ENCODE measurements at regions not wholly inside any gene's neighbourhood (a gene's known extent, or its start where the extent isn't known, plus 50 kb on each side); places are given as distances from the start of the nearest gene placed in this dataset.
A peak's percentile ranks its signal among the peaks of the same experiment; 100 is the strongest.
"Not testable (repeated sequence)": the region's sequence is repeated elsewhere in the genome, so short reads cannot be mapped to it uniquely, and the experiment has no call there.

GRCh38 chr6:167217951-167218759 lies 60.4 kb upstream of the GPR31 start:
- not testable (repeated sequence) for DNase-seq (ENCODE audit: extremely low spot score); H3K27me3 ChIP-seq; H3K4me1 ChIP-seq; H3K27ac ChIP-seq (replicated peaks in 1 of 4); H3K9me3 ChIP-seq; H3K36me3 ChIP-seq; H3K4me3 ChIP-seq
- intact Hi-C loops (cut with DNase I) = loop anchor here (10.0 kb wide), 1 partner anchor 677 kb away; no protein-coding TSS in a partner anchor
- WGBS = 23% methylated on average over 12 of the region's 15 CpGs
- TF ChIP-seq CTCF (IDR thresholded peaks at IDR 0.05) = peak in 1 of 3 experiments; percentile 33

DNA sequence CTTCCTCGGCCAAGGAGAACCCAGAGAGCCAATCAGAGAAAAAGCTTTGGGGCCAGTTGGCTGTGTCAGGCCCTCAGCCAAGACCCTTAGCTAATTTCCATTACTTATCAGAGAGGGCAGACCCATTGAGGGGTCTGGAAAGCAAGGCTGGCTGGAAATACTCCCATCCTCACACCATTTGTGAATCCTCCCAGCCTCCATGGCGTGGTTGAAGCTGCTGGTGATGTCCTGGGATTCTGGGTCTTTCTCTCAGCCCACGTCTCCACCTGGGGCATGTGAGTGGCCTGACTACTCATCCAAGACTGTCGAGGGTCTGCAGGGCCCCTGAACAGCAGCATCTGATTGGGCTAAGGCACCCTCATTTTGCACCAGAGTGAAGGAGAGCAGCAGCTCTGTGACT lies 61.3 kb upstream of the GPR31 start:
- not testable (repeated sequence) for H3K27me3 ChIP-seq; H3K9me3 ChIP-seq; H3K4me3 ChIP-seq; H3K4me1 ChIP-seq; DNase-seq (ENCODE audit: extremely low spot score); H3K27ac ChIP-seq (replicated peaks in 1 of 4); H3K36me3 ChIP-seq
- intact Hi-C loops (cut with DNase I) = loop anchor here (10.0 kb wide), 1 partner anchor 676 kb away; no protein-coding TSS in a partner anchor
- WGBS = 72% methylated on average over 3 of the region's 4 CpGs

GRCh38 chr6:167219967-167220512 lies 62.3 kb upstream of the GPR31 start:
- H3K9me3 ChIP-seq = no peaks in the 10 kb centered on the region
- no peaks in the 10 kb centered on the region for H3K36me3 ChIP-seq
- intact Hi-C loops (cut with DNase I) = loop anchor here (10.0 kb wide), 2 partner anchors 135 to 675 kb away; no protein-coding TSS in a partner anchor
- H3K27me3 ChIP-seq = no peaks in the 10 kb centered on the region
- 83% methylated on average over 18 of the region's 19 CpGs for WGBS
- DNase-seq (ENCODE audit: extremely low spot score) = no peak
- no peak for TF ChIP-seq POLR2A (IDR thresholded peaks at IDR 0.05; ENCODE audit: low read depth)
- TF ChIP-seq CTCF (IDR thresholded peaks at IDR 0.05) = no peak
- TF ChIP-seq POLR2AphosphoS5 (IDR thresholded peaks at IDR 0.05) = no peak
- TF ChIP-seq EP300 (IDR thresholded peaks at IDR 0.05) = no peak
- H3K4me1 ChIP-seq = no peaks in the 10 kb centered on the region
- no peak overlapping the region for H3K27ac ChIP-seq (replicated peaks in 1 of 4)
- no peak overlapping the region for H3K4me3 ChIP-seq

DNA sequence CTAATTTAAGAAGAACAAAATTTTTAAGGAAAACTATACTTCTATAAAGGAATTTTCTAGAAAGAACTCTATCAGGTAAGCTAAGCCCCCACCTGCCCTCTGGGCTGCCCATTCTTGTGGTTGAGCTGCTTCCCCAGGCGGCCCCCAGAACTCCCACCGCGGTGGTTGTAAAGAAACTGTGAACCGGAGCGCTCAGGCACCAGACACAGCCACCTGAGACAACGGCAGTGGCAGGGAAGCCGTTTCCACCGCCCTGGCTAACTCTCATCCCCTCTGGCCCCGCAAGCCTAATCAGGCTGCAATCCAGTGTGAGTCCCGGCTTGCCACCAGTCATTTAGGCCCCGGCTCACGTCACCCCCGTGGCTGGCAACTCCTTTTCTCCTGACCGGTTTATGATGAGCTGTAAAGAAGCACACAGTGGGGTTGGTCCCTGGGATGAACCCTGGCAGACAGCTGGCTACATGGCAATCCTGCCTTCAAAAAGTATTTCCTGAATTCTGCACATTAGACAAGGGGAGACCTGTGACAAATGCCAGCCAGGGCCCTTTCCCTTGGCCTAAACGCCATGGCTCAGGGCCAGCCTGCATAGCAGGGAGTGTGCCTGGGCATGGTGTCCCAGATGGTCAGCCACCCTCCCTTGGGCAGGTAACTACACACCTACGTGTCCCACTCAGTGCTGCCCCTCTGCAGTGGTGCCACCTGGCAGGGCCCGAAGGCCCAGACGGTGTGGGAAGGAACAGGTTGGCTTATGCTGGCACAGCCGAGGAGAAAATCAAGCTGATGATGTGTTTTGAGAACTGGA lies 63.8 kb upstream of the GPR31 start:
- intact Hi-C loops (cut with DNase I) = loop anchor here (10.0 kb wide), 1 partner anchor 133 kb away; no protein-coding TSS in a partner anchor
- TF ChIP-seq EP300 (IDR thresholded peaks at IDR 0.05) (no peak), CTCF (IDR thresholded peaks at IDR 0.05) (no peak), POLR2AphosphoS5 (IDR thresholded peaks at IDR 0.05) (no peak), POLR2A (IDR thresholded peaks at IDR 0.05; ENCODE audit: low read depth) (no peak)
- Histone ChIP-seq H3K36me3 (no peaks in the 10 kb centered on the region), H3K4me3 (no peak overlapping the region), H3K4me1 (no peaks in the 10 kb centered on the region), H3K27me3 (peaks cover 0 to 2% (median 0%) of the 10 kb centered on the region in 4 donors), H3K9me3 (no peaks in the 10 kb centered on the region), H3K27ac (replicated peaks in 1 of 4) (no peak overlapping the region)
- no peak for DNase-seq (ENCODE audit: extremely low spot score)
- 85% methylated on average over 18 of the region's 19 CpGs for WGBS

- DNase-seq (ENCODE audit: extremely low spot score); H3K4me3 ChIP-seq; H3K36me3 ChIP-seq; H3K4me1 ChIP-seq; H3K9me3 ChIP-seq; H3K27ac ChIP-seq (replicated peaks in 1 of 4): not testable (repeated sequence)
- intact Hi-C loops (cut with DNase I) = loop anchor here (10.0 kb wide), 1 partner anchor 129 kb away; no protein-coding TSS in a partner anchor
- 74% methylated on average over 12 of the region's 13 CpGs for WGBS
- peaks cover 0 to 13% (median 0%) of the 10 kb centered on the region in 4 donors for H3K27me3 ChIP-seq
Measured at GRCh38 chr6:167225566-167226382, 65.3 kb upstream of the UNC93A start.

Measured in esophagus muscularis mucosa (tissue), 4 donors.